Body of pancreas (tissue), 4 donors: ENCODE measurements at regions not wholly inside any gene's neighbourhood (a gene's known extent, or its start where the extent isn't known, plus 50 kb on each side); places are given as distances from the start of the nearest gene placed in this dataset.

ENCODE experiments used
- POLR2A ChIP-seq, 3 donors: fragments of 450-650 bp; IDR thresholded peaks; one replicate each; pipeline ENCODE4 v1.6.1; 2016; ENCODE audit warnings: antibody characterized with exemption in 3 of 3, mild to moderate bottlenecking in 2 of 3
- TF ChIP-seq, protein P1 (sequence below), 7 experiments: fragments of 450-650 bp in 4 of 7; fragments of 200-600 bp in 3 of 7; sonication (generic) in 3 of 7; IDR thresholded peaks; one replicate each; pipeline ENCODE4 v1.5.1; 2016 to 2019; ENCODE audit warnings: antibody characterized with exemption in 7 of 7

DNA sequence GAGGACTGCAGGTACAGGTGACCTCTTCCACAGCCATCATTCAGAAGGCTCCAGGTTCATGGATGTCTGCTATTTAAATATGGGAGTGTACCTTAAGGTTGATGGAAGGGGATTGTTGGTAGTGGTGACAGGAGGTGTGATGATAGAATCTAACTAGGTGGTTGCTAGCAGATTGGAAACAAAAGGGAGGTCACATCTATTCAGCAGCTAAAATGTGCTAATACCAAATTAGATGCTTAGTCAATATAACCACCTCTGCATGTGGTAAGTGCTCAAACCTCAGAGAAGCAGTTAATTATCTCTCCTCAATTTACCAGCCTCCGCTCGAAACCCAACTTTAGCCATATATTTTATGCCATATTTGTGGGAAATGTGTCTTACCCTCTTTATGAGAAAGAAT lies 98.7 kb upstream of the CCSER1 start:
- TF ChIP-seq POLR2A (IDR thresholded peaks at IDR 0.05) = no peak
- TF ChIP-seq, protein P1, sequence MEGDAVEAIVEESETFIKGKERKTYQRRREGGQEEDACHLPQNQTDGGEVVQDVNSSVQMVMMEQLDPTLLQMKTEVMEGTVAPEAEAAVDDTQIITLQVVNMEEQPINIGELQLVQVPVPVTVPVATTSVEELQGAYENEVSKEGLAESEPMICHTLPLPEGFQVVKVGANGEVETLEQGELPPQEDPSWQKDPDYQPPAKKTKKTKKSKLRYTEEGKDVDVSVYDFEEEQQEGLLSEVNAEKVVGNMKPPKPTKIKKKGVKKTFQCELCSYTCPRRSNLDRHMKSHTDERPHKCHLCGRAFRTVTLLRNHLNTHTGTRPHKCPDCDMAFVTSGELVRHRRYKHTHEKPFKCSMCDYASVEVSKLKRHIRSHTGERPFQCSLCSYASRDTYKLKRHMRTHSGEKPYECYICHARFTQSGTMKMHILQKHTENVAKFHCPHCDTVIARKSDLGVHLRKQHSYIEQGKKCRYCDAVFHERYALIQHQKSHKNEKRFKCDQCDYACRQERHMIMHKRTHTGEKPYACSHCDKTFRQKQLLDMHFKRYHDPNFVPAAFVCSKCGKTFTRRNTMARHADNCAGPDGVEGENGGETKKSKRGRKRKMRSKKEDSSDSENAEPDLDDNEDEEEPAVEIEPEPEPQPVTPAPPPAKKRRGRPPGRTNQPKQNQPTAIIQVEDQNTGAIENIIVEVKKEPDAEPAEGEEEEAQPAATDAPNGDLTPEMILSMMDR (IDR thresholded peaks at IDR 0.05) = no peak
